HUES48 (cell line): ENCODE measurements at regions not wholly inside any gene's neighbourhood (a gene's known extent, or its start where the extent isn't known, plus 50 kb on each side); places are given as distances from the start of the nearest gene placed in this dataset.
"Not testable (repeated sequence)": the region's sequence is repeated elsewhere in the genome, so short reads cannot be mapped to it uniquely, and the experiment has no call there.

Experiments used
- H3K27ac ChIP-seq: one replicate; pipeline ENCODE4 v1.7.0; 2013; ENCODE audit warnings: low read depth, low read length, inconsistent platforms
- H3K27me3 ChIP-seq: 2 replicates; pipeline ENCODE4 v1.6.1; 2013; ENCODE audit warnings: mild to moderate bottlenecking, low read length; ENCODE audit not compliant: control insufficient read depth, insufficient read depth
- H3K36me3 ChIP-seq: 2 replicates; pipeline ENCODE4 v1.6.1; 2013; ENCODE audit warnings: low read length; ENCODE audit not compliant: control insufficient read depth, insufficient read depth
- H3K4me1 ChIP-seq: 2 replicates; pipeline ENCODE4 v1.6.1; 2013; ENCODE audit warnings: mild to moderate bottlenecking, low read length; ENCODE audit not compliant: control insufficient read depth, insufficient read depth
- H3K4me3 ChIP-seq: 2 replicates; pipeline ENCODE4 v1.5.1; 2013; ENCODE audit warnings: mild to moderate bottlenecking, low read depth, low read length
- H3K9ac ChIP-seq: 2 replicates; pipeline ENCODE4 v1.6.1; 2013; ENCODE audit warnings: mild to moderate bottlenecking, low read depth, low read length, moderate library complexity
- H3K9me3 ChIP-seq: 2 replicates; pipeline ENCODE4 v1.6.1; 2013; ENCODE audit warnings: low read length; ENCODE audit not compliant: control insufficient read depth, insufficient read depth

GRCh38 chr2:44051593-44052347 is 56.0 kb upstream of the LRPPRC start:
- Histone ChIP-seq H3K4me1 (peaks cover 16% of the 10 kb centered on the region; the same call in 1 of the 2 replicates), H3K27me3 (no peaks in the 10 kb centered on the region), H3K36me3 (no peaks in the 10 kb centered on the region), H3K4me3 (no peak overlapping the region), H3K9ac (no peak overlapping the region), H3K9me3 (no peaks in the 10 kb centered on the region), H3K27ac (peak overlapping the region; percentile 63)

- H3K4me1 ChIP-seq = peaks cover 16% of the 10 kb centered on the region; the same call in 1 of the 2 replicates
- H3K9ac ChIP-seq = no peak overlapping the region
- H3K27ac ChIP-seq = peak overlapping the region; percentile 63
- no peaks in the 10 kb centered on the region for H3K27me3 ChIP-seq
- H3K36me3 ChIP-seq = no peaks in the 10 kb centered on the region
- no peak overlapping the region for H3K4me3 ChIP-seq
- H3K9me3 ChIP-seq = no peaks in the 10 kb centered on the region
Measured at GRCh38 chr2:44052584-44052983, 56.8 kb upstream of the LRPPRC start.

GRCh38 chr2:44053052-44053451 is 57.3 kb upstream of the LRPPRC start:
- Histone ChIP-seq H3K27ac (no peak overlapping the region), H3K9ac (no peak overlapping the region), H3K9me3 (no peaks in the 10 kb centered on the region), H3K27me3 (no peaks in the 10 kb centered on the region), H3K36me3 (no peaks in the 10 kb centered on the region), H3K4me1 (peaks cover 16% of the 10 kb centered on the region; the same call in 1 of the 2 replicates), H3K4me3 (no peak overlapping the region)

- Histone ChIP-seq H3K9ac (no peak overlapping the region), H3K4me1 (peaks cover 16% of the 10 kb centered on the region; the same call in 1 of the 2 replicates), H3K27ac (no peak overlapping the region), H3K36me3 (no peaks in the 10 kb centered on the region), H3K9me3 (no peaks in the 10 kb centered on the region), H3K4me3 (no peak overlapping the region), H3K27me3 (no peaks in the 10 kb centered on the region)
Measured at GRCh38 chr2:44053456-44053855, 57.7 kb upstream of the LRPPRC start.

- Histone ChIP-seq H3K27ac (no peak overlapping the region), H3K36me3 (no peaks in the 10 kb centered on the region), H3K9ac (no peak overlapping the region), H3K4me3 (no peak overlapping the region), H3K4me1 (peaks cover 16% of the 10 kb centered on the region; the same call in 1 of the 2 replicates), H3K9me3 (no peaks in the 10 kb centered on the region), H3K27me3 (no peaks in the 10 kb centered on the region)
Measured at GRCh38 chr2:44055229-44055628, 59.4 kb upstream of the LRPPRC start.

GRCh38 chr2:44055664-44056063 is 59.9 kb upstream of the LRPPRC start:
- no peak overlapping the region for H3K27ac ChIP-seq
- H3K4me1 ChIP-seq = peaks cover 16% of the 10 kb centered on the region; the same call in 1 of the 2 replicates

GRCh38 chr2:44056947-44057346 is 61.2 kb upstream of the LRPPRC start:
- Histone ChIP-seq H3K27ac (no peak overlapping the region), H3K27me3 (no peaks in the 10 kb centered on the region), H3K4me1 (peaks cover 10% of the 10 kb centered on the region; the same call in 1 of the 2 replicates), H3K36me3 (no peaks in the 10 kb centered on the region), H3K4me3 (no peak overlapping the region), H3K9ac (no peak overlapping the region), H3K9me3 (peaks cover 10% of the 10 kb centered on the region)

More at GRCh38 chr2:44055664-44056063, 59.9 kb upstream of the LRPPRC start:
- Histone ChIP-seq H3K27me3 (no peaks in the 10 kb centered on the region), H3K9me3 (no peaks in the 10 kb centered on the region; the same call in 1 of the 2 replicates), H3K36me3 (no peaks in the 10 kb centered on the region), H3K9ac (no peak overlapping the region), H3K4me3 (no peak overlapping the region)

- H3K4me3 ChIP-seq, H3K27ac ChIP-seq, H3K9ac ChIP-seq, H3K27me3 ChIP-seq, H3K36me3 ChIP-seq, H3K4me1 ChIP-seq: not testable (repeated sequence)
- peaks cover 18% of the 10 kb centered on the region for H3K9me3 ChIP-seq
Measured at GRCh38 chr2:44060286-44060685, 64.5 kb upstream of the LRPPRC start.

- no peaks in the 10 kb centered on the region for H3K4me1 ChIP-seq
- H3K9me3 ChIP-seq = peaks cover 18% of the 10 kb centered on the region
- H3K9ac ChIP-seq = no peak overlapping the region
- no peak overlapping the region for H3K27ac ChIP-seq
- H3K27me3 ChIP-seq = no peaks in the 10 kb centered on the region
- H3K4me3 ChIP-seq = no peak overlapping the region
- no peaks in the 10 kb centered on the region for H3K36me3 ChIP-seq
Measured at GRCh38 chr2:44060990-44061389, 65.2 kb upstream of the LRPPRC start.

- Histone ChIP-seq H3K27me3 (no peaks in the 10 kb centered on the region), H3K9ac (no peak overlapping the region), H3K4me3 (no peak overlapping the region), H3K36me3 (no peaks in the 10 kb centered on the region), H3K27ac (no peak overlapping the region), H3K9me3 (peaks cover 18% of the 10 kb centered on the region), H3K4me1 (no peaks in the 10 kb centered on the region)
Measured at GRCh38 chr2:44061469-44061868, 65.7 kb upstream of the LRPPRC start.

GRCh38 chr2:44061876-44062275 is 66.1 kb upstream of the LRPPRC start:
- Histone ChIP-seq H3K27me3 (no peaks in the 10 kb centered on the region), H3K27ac (no peak overlapping the region), H3K9ac (no peak overlapping the region), H3K4me1 (no peaks in the 10 kb centered on the region), H3K4me3 (no peak overlapping the region), H3K9me3 (peaks cover 18% of the 10 kb centered on the region), H3K36me3 (no peaks in the 10 kb centered on the region)
